Effector memory CD8-positive, alpha-beta T cell (primary cell): ENCODE measurements at regions not wholly inside any gene's neighbourhood (a gene's known extent, or its start where the extent isn't known, plus 50 kb on each side); places are given as distances from the start of the nearest gene placed in this dataset.

Source experiments
- ATAC-seq: fragments of 150-1000 bp; cut with Tn5 transposase; replicated peaks from 2 replicates; pipeline ENCODE4 v1.10.0; 2021; ENCODE audit warnings: mild to moderate bottlenecking, moderate library complexity
- DNase-seq, 3 experiments: peaks; one replicate each; pipeline ENCODE4 v3.0.0; 2021
- H3K27ac Mint-ChIP-seq, 2 donors: one replicate each; pipeline ENCODE4 v1.8.0; 2022; ENCODE audit warnings: mild to moderate bottlenecking in 2 of 2, mixed read lengths in 2 of 2, moderate library complexity in 2 of 2
- H3K27me3 Mint-ChIP-seq, 2 donors: one replicate each; pipeline ENCODE4 v1.8.0; 2022; ENCODE audit warnings: mixed read lengths in 2 of 2
- H3K36me3 Mint-ChIP-seq: one replicate; pipeline ENCODE4 v1.8.0; 2022; ENCODE audit warnings: mild to moderate bottlenecking, moderate library complexity, mixed read lengths; ENCODE audit not compliant: insufficient read depth
- H3K4me1 Mint-ChIP-seq, 2 donors: one replicate each; pipeline ENCODE4 v1.8.0; 2022; ENCODE audit warnings: low read depth in 2 of 2, mixed read lengths in 2 of 2
- H3K4me3 Mint-ChIP-seq, 2 donors: one replicate each; pipeline ENCODE4 v1.8.0; 2022; ENCODE audit warnings: mild to moderate bottlenecking in 2 of 2, mixed read lengths in 2 of 2, moderate library complexity in 2 of 2
- H3K9me3 Mint-ChIP-seq, 2 donors: one replicate each; pipeline ENCODE4 v1.8.0; 2022; ENCODE audit warnings: mixed read lengths in 2 of 2

GRCh38 chr16:22968931-22969330 is 155.0 kb downstream of the HS3ST2 start:
- no peak overlapping the region for H3K27ac Mint-ChIP-seq
- ATAC-seq (no peak), DNase-seq (no peak)
- no peaks in the 10 kb centered on the region for H3K4me1 Mint-ChIP-seq
- H3K4me3 Mint-ChIP-seq: no peak overlapping the region
- H3K27me3 Mint-ChIP-seq: peaks cover 48 to 55% of the 10 kb centered on the region in 2 donors
- H3K36me3 Mint-ChIP-seq: no peaks in the 10 kb centered on the region
- H3K9me3 Mint-ChIP-seq: no peaks in the 10 kb centered on the region

DNA sequence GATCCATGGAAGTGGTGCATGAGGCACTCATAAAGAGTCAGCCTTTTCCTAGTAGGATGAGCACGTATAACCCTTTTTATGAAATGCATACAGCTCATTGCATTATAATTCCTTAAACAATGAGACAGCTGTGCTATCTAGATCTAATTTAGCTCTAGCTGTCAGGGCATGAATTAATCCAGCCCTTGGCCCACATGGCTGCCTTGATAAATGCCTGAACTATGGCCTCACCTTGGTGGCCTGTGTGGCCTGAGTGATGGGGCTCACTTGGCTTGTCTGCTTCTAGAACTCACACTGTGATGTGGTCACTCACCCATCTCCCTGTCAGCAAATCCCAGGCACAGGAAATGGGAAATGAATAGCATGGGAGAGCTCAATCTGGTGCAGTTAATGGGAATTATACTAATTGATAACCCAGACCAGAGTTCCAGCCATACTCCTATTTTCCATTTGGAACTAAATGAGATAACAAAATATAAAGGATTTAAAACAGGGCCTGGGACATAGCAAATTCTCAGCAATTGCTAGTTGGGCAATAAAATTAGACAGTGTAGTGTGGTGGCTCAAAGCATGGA is 153.6 kb downstream of the HS3ST2 start:
- no peak overlapping the region for H3K4me3 Mint-ChIP-seq
- no peak overlapping the region for H3K27ac Mint-ChIP-seq
- H3K4me1 Mint-ChIP-seq: no peaks in the 10 kb centered on the region
- H3K27me3 Mint-ChIP-seq: peaks cover 59 to 61% of the 10 kb centered on the region in 2 donors
- DNase-seq: no peak
- H3K9me3 Mint-ChIP-seq: no peaks in the 10 kb centered on the region
- no peaks in the 10 kb centered on the region for H3K36me3 Mint-ChIP-seq
- ATAC-seq: no peak
